Upper lobe of right lung (tissue), 1 donor: ENCODE measurements at regions not wholly inside any gene's neighbourhood (a gene's known extent, or its start where the extent isn't known, plus 50 kb on each side); places are given as distances from the start of the nearest gene placed in this dataset.
A peak's percentile ranks its signal among the peaks of the same experiment; 100 is the strongest.

ENCODE experiments used
- ATAC-seq: fragments of 200-7000 bp; cut with Tn5 transposase; one replicate; pipeline ENCODE4 v1.9.1; 2020; ENCODE audit warnings: mild to moderate bottlenecking, moderate library complexity
- DNase-seq: peaks from one replicate; pipeline ENCODE4 v3.0.0-alpha.2; 2020
- H3K27ac ChIP-seq: fragments of 200-600 bp; one replicate; pipeline ENCODE4 v1.8.0; 2022
- H3K27me3 ChIP-seq: fragments of 200-600 bp; one replicate; pipeline ENCODE4 v1.8.0; 2022; ENCODE audit warnings: mild to moderate bottlenecking
- H3K36me3 ChIP-seq: fragments of 200-600 bp; one replicate; pipeline ENCODE4 v1.8.0; 2022
- H3K4me1 ChIP-seq: fragments of 200-600 bp; one replicate; pipeline ENCODE4 v1.8.0; 2022
- H3K4me3 ChIP-seq: fragments of 200-600 bp; one replicate; pipeline ENCODE4 v1.8.0; 2022; ENCODE audit warnings: mild to moderate bottlenecking
- H3K9me3 ChIP-seq: fragments of 200-600 bp; one replicate; pipeline ENCODE4 v1.8.0; 2022
- intact Hi-C: fragments of 100-400 bp; cut with DNase I; formaldehyde crosslinking; loops from one replicate; pipeline ENCODE4 v1.11.0; 2022
- TF ChIP-seq, protein P1 (sequence below): fragments of 200-600 bp; IDR thresholded peaks from one replicate; pipeline ENCODE4 v1.8.0; 2022; ENCODE audit warnings: antibody characterized with exemption
- donor health status: DM: no; HTN: yes; CAD: no; lungs with severe emphysema.

DNA sequence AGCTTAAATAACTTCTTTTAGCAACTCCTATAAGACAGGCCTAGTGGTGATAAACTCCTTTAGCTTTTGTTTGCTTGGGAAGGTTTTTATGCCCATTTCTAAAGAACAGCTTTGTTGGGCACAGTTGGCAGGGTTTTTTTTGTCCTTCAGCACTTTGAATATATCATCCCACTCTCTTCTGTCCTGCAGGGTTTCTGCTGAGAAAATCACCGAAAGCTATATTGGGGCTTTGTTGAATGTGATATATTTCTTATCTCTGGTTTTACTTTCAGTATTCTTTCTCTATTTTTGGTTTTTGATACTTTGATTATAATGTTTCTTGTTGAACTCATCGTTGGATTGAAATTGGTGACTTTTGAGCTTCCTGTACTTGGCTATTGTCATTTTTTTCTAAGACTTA is 372.8 kb upstream of the ZC3H15 start:
- no peaks in the 10 kb centered on the region for H3K36me3 ChIP-seq
- ATAC-seq (no peak), DNase-seq (no peak)
- H3K27me3 ChIP-seq, result no peaks in the 10 kb centered on the region
- intact Hi-C loops, result no loop called here
- H3K4me3 ChIP-seq, result no peak overlapping the region
- H3K9me3 ChIP-seq, result no peaks in the 10 kb centered on the region
- H3K27ac ChIP-seq, result no peak overlapping the region
- TF ChIP-seq, protein P1, sequence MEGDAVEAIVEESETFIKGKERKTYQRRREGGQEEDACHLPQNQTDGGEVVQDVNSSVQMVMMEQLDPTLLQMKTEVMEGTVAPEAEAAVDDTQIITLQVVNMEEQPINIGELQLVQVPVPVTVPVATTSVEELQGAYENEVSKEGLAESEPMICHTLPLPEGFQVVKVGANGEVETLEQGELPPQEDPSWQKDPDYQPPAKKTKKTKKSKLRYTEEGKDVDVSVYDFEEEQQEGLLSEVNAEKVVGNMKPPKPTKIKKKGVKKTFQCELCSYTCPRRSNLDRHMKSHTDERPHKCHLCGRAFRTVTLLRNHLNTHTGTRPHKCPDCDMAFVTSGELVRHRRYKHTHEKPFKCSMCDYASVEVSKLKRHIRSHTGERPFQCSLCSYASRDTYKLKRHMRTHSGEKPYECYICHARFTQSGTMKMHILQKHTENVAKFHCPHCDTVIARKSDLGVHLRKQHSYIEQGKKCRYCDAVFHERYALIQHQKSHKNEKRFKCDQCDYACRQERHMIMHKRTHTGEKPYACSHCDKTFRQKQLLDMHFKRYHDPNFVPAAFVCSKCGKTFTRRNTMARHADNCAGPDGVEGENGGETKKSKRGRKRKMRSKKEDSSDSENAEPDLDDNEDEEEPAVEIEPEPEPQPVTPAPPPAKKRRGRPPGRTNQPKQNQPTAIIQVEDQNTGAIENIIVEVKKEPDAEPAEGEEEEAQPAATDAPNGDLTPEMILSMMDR, result no peak
- H3K4me1 ChIP-seq, result no peaks in the 10 kb centered on the region

DNA sequence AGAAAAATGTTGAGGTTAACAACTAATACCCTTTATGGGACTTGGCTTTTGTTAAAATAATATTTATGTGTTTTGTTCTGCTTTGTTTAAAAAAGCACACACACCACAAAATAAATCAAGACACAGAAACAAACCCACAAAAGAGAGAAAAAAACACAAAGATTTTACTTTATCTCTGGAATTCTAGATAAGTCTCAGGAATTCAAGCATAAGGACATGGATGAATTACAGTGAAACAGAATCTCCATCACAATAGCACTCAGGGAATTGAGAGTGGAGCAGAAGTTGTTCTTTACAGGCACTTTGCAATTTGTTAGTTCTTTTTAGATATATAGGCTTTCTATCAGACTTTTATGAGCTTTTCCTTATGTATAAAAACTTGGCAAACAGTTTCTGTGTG is 360.9 kb upstream of the ZC3H15 start:
- H3K36me3 ChIP-seq, result no peaks in the 10 kb centered on the region
- no peak overlapping the region for H3K4me3 ChIP-seq
- no peaks in the 10 kb centered on the region for H3K9me3 ChIP-seq
- intact Hi-C loops, result no loop called here
- TF ChIP-seq, protein P1, result no peak
- no peak overlapping the region for H3K27ac ChIP-seq
- no peak for ATAC-seq
- no peaks in the 10 kb centered on the region for H3K27me3 ChIP-seq
- DNase-seq, result no peak
- H3K4me1 ChIP-seq, result peaks cover 2% of the 10 kb centered on the region

DNA sequence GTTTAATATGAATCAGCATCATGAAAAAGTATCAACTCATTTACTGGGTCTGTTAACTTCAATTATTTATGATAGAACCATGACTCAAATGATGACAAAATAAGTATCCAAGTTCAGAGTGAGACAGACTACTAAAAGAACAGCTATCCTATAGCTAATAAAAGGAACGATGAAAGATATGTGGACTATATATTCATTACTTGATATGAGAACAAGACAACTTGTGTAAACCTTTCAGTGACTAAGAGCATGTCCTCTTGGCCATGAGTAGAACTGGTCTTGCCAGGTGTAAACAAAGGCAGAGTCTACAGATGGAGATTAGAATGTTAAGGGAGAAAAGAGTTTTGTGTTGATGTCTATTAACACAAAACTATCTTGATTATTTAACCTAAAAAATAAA is 360.4 kb upstream of the ZC3H15 start:
- Histone ChIP-seq H3K4me1 (peaks cover 5% of the 10 kb centered on the region), H3K36me3 (no peaks in the 10 kb centered on the region), H3K27ac (no peak overlapping the region), H3K9me3 (no peaks in the 10 kb centered on the region), H3K4me3 (no peak overlapping the region), H3K27me3 (no peaks in the 10 kb centered on the region)
- TF ChIP-seq, protein P1, result no peak
- intact Hi-C loops, result no loop called here
- DNase-seq (no peak), ATAC-seq (no peak)

DNA sequence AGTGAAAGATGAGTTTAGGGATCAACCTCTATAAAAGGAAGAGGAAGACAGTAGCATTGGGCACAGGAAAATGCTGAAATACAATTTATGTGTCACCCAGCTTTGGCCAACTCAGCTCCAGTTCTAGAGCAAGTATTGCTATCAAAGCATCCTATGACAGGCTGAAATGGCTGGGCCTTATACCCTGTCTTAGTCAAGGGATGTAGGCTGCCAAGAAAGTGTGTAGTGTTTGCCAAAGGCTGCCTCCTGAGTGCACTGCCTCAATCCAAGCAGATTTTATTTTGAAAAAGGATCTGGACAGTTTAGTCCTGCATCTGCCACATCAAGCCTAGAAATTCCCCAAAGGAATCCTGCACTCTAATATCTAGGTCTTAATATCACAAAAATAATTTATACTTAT is 359.9 kb upstream of the ZC3H15 start:
- no peak for ATAC-seq
- no peak for DNase-seq

GRCh38 chr2:186129767-186130581 is 356.1 kb upstream of the ZC3H15 start:
- peak; percentile 55 for ATAC-seq
- Histone ChIP-seq H3K27ac (no peak overlapping the region), H3K4me3 (no peak overlapping the region), H3K36me3 (no peaks in the 10 kb centered on the region), H3K27me3 (no peaks in the 10 kb centered on the region), H3K4me1 (peaks cover 5% of the 10 kb centered on the region), H3K9me3 (no peaks in the 10 kb centered on the region)
- intact Hi-C loops, result no loop called here
- DNase-seq, result no peak
- TF ChIP-seq, protein P1, result no peak

More for the DNA sequence above, 359.9 kb upstream of the ZC3H15 start:
- intact Hi-C loops, result no loop called here
- Histone ChIP-seq H3K4me3 (no peak overlapping the region), H3K27ac (no peak overlapping the region), H3K27me3 (no peaks in the 10 kb centered on the region), H3K9me3 (no peaks in the 10 kb centered on the region), H3K36me3 (no peaks in the 10 kb centered on the region), H3K4me1 (peaks cover 5% of the 10 kb centered on the region)
- TF ChIP-seq, protein P1, result no peak
